Right lobe of liver (tissue), 4 donors: ENCODE measurements at regions not wholly inside any gene's neighbourhood (a gene's known extent, or its start where the extent isn't known, plus 50 kb on each side); places are given as distances from the start of the nearest gene placed in this dataset.

Experiments used
- POLR2A ChIP-seq: fragments of 450-650 bp; IDR thresholded peaks from one replicate; pipeline ENCODE4 v1.6.1; 2017; ENCODE audit warnings: antibody characterized with exemption, mild to moderate bottlenecking
- TF ChIP-seq, protein P1 (sequence below), 4 donors: fragments of 200-600 bp in 3 of 4; fragments of 450-650 bp in 1 of 4; IDR thresholded peaks; one replicate each; pipeline versions ENCODE4 v1.5.1 to v1.8.0; 2016 to 2022; ENCODE audit warnings: antibody characterized with exemption in 4 of 4, mild to moderate bottlenecking in 2 of 4
- donor health status: DM: no; HTN: no; CAD: no.
- donor health status: DM: no; HTN: no; CAD: no.
- donor health status: DM: no; HTN: yes; CAD: no.

DNA sequence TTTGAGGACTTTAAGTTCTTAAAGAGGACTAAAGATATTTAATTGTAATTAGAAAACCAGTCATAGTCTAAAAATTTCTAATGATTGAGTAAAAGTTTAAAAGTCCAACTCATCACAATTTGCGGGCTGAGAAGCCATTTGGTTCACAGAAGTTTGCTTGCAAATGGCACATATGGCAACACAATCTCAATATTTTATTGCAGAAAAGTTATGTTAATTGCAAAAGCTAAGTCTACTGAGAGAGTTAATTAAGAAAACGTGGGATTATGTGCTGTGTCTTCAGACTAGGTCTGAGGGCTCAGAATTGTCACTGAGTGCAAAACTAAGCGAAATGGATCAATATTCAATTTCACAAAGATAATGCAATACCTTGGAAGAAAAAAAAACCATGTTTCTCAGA lies 289.7 kb downstream of the PYDC2 start:
- no peak for TF ChIP-seq POLR2A
- TF ChIP-seq, protein P1, sequence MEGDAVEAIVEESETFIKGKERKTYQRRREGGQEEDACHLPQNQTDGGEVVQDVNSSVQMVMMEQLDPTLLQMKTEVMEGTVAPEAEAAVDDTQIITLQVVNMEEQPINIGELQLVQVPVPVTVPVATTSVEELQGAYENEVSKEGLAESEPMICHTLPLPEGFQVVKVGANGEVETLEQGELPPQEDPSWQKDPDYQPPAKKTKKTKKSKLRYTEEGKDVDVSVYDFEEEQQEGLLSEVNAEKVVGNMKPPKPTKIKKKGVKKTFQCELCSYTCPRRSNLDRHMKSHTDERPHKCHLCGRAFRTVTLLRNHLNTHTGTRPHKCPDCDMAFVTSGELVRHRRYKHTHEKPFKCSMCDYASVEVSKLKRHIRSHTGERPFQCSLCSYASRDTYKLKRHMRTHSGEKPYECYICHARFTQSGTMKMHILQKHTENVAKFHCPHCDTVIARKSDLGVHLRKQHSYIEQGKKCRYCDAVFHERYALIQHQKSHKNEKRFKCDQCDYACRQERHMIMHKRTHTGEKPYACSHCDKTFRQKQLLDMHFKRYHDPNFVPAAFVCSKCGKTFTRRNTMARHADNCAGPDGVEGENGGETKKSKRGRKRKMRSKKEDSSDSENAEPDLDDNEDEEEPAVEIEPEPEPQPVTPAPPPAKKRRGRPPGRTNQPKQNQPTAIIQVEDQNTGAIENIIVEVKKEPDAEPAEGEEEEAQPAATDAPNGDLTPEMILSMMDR (IDR thresholded peaks at IDR 0.05) = no peak
